ENCODE measurements at regions not wholly inside any gene's neighbourhood (a gene's known extent, or its start where the extent isn't known, plus 50 kb on each side); places are given as distances from the start of the nearest gene placed in this dataset.

DNA sequence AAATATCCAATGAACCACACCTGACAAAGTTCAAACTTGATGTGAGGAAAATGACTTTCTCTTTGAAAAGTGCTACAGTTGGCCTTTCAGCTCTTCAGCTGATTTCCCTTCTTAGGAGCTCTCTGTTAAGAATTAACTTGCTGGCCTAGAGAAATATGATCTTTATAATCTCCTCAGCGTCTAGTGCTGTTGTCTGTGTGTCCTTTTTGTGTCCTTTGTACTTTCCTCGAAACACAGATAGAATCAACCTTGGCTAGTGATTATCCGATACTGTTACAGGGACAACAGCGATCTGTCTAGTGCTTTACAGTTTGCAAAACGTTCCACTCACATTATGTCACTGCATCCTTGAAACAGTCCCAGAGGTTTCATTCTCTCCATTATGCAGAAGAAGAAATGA lies 162.8 kb upstream of the RMST start:
- no peak overlapping the region for H3K4me3 ChIP-seq (ENCODE audit: low read depth, low read length)
- no peak for DNase-seq (ENCODE audit: low read depth)
- no peak for TF ChIP-seq CTCF (conservative IDR thresholded peaks at IDR 0.05; ENCODE audit: low read depth, low read length)

DNA sequence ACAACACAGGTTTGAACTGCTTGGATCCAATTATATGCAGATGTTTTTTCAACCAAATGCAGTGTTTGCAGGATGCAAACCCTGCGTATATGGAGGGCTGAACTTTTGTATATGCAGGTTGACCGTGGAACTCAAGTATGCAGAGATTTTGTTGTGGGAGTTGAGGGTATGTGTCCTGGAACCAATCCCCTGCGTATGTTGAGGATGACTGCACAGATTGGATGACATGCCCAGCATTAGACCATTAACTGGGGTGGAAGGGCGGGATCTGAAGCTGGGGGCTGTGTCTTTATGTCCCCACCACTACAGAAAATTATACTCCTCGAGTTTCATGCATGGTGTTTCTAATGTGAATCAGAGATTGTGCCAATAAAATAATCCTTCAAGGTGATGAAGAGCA lies 162.2 kb upstream of the RMST start:
- TF ChIP-seq CTCF (conservative IDR thresholded peaks at IDR 0.05; ENCODE audit: low read depth, low read length): no peak
- H3K4me3 ChIP-seq (ENCODE audit: low read depth, low read length): no peak overlapping the region
- no peak for DNase-seq (ENCODE audit: low read depth)

DNA sequence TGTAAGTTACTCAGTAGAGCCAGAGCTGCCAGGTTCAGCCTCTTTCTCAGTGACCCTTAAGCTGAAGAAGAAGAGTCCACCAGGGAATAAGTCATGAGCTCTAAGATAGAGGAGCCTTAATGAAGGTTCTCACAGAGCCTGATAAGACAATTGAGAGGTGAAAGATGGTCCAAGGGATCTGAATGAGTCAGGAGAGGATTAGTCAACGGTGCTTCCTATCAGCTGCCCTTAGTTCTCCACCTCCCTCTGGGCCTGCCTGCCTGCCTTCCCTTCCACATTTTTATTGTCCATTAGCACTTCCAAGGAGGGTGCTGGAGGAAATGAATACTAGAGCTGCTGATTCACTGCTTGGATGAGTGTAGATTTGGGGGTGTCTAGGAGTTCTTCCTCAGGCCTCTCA lies 161.7 kb upstream of the RMST start:
- H3K4me3 ChIP-seq (ENCODE audit: low read depth, low read length): no peak overlapping the region
- TF ChIP-seq CTCF (conservative IDR thresholded peaks at IDR 0.05; ENCODE audit: low read depth, low read length): no peak
- DNase-seq (ENCODE audit: low read depth): no peak

GRCh38 chr12:97301576-97301975 lies 161.0 kb upstream of the RMST start:
- TF ChIP-seq CTCF (conservative IDR thresholded peaks at IDR 0.05; ENCODE audit: low read depth, low read length): no peak
- H3K4me3 ChIP-seq (ENCODE audit: low read depth, low read length): no peak overlapping the region
- no peak for DNase-seq (ENCODE audit: low read depth)

GRCh38 chr12:97305651-97306050 lies 157.0 kb upstream of the RMST start:
- no peak overlapping the region for H3K4me3 ChIP-seq (ENCODE audit: low read depth, low read length)
- DNase-seq (ENCODE audit: low read depth): no peak
- TF ChIP-seq CTCF (conservative IDR thresholded peaks at IDR 0.05; ENCODE audit: low read depth, low read length): no peak

DNA sequence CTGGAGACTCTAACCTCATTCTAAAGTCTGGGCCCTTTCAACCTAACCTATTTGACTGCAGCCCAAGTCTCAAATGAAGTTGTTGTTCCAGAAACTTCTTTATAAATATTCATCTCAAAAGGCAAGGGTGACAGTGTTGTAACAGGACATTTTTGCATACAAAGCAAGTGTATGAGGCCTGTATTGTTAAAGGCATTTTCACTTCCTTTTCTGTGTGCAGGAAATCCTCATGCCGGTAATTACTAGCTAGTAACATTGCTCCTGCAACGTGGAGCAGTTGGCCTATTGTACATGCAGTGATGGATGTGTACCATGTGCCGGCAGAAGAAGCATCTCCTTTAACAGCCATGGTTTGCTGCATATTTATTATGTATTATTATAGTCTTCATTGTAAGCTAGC lies 156.5 kb upstream of the RMST start:
- TF ChIP-seq CTCF (conservative IDR thresholded peaks at IDR 0.05; ENCODE audit: low read depth, low read length): no peak
- DNase-seq (ENCODE audit: low read depth): no peak
- no peak overlapping the region for H3K4me3 ChIP-seq (ENCODE audit: low read depth, low read length)

GRCh38 chr12:97308576-97309198 lies 153.9 kb upstream of the RMST start:
- H3K4me3 ChIP-seq (ENCODE audit: low read depth, low read length): no peak overlapping the region
- TF ChIP-seq CTCF (conservative IDR thresholded peaks at IDR 0.05; ENCODE audit: low read depth, low read length): peak; percentile 70
- peak; percentile 23 for DNase-seq (ENCODE audit: low read depth)

Data from epithelial cell of proximal tubule (primary cell).